COLO829 (cell line): ENCODE measurements at regions not wholly inside any gene's neighbourhood (a gene's known extent, or its start where the extent isn't known, plus 50 kb on each side); places are given as distances from the start of the nearest gene placed in this dataset.
"Not testable (repeated sequence)": the region's sequence is repeated elsewhere in the genome, so short reads cannot be mapped to it uniquely, and the experiment has no call there.

Experiments
- DNase-seq: peaks from one replicate; pipeline ENCODE4 v3.0.0; 2012; ENCODE audit warnings: low spot score

DNA sequence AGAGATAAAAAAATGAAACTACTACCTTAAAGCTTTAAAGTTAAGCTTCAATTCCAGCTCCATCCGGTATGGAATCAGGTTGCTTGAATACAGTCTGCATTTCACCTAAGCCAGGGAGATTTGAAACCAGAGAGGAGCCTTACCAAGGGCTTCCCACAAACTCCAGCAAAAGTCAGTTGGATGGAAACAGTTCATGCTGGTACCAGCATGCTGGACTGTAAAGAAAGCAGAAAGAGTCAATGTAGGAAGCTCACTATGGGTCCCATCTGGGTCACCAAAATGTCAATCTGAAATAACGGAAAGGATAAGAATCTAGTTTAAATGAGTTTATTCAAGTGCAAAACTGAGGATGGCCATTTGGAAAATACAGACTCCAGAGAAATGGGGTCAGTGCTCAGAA is 65.3 kb downstream of the CDO1 start:
- no peak for DNase-seq

GRCh38 chr5:115749016-115749415 is 67.4 kb downstream of the CDO1 start:
- no peak for DNase-seq

DNA sequence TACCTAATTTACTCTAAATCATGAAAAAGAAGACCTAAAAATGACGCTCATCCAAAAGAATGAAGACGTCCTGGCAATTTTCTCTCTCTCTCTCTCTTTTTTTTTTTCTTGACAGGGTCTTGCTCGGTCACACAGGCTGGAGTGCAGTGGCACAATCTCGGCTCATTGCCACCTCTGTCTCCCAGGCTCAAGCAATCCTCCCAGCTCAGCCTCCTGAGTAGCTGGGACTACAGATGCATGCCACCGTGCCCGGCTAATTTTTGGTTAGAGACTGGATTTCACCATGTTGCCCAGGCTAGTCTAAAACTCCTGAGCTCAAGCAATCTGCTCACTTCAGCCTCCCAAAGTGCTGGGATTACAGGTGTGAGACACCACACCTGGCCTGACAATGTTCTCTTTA is 77.2 kb downstream of the CDO1 start:
- not testable (repeated sequence) for DNase-seq

DNA sequence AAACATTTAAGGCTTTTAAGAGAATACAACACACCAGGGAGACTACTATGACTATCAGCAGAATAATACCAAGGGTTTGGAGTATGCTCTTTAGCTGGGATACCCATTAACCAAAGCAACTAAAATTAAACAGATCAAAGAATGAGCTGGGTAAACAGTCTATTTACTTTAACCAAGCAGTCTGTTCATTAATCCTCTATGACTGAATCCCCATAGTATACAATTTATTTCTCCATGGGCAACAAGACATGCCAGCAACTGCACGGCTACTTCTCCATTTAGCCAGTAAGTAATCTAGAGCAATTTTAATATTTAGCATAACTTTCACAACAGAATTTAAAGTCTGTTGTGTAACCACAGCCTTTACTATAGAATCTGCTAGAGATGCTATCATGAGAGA is 77.6 kb downstream of the CDO1 start:
- no peak for DNase-seq

- DNase-seq: no peak
These were observed 79.0 kb downstream of the CDO1 start for GRCh38 chr5:115737452-115737851.

GRCh38 chr5:115736690-115737005 is 79.8 kb downstream of the CDO1 start:
- no peak for DNase-seq

DNA sequence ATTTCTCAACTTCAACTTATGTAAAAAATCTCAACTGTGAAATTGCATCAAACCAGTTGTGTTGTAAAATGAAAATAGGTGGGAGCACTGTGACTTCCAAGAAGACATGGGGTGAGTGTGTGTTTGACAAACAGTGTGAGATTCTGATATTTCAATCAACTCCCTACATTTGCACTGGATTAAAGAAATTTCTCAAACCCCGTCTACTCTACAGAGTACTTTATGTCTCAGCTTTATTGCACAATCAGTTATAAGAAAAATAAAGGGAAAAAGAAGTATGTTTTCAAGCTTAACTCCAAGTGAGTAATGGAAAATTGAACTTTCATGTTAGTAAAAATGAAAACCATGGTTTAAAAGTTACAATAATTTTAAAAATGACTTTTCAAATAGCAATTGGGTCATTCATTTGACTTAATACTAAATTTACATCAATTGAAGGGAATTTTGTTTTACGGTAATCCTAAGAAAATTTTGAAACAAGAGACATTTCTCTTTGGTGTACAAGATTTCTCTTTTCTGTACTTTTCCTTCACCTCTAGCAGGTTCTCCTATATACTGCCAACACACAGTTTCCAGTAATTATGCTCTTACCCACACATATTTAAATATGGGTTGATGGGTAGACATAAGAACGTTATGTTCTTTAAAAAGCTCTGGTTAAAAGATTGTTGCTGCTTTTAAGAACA is 80.3 kb downstream of the CDO1 start:
- no peak for DNase-seq

DNA sequence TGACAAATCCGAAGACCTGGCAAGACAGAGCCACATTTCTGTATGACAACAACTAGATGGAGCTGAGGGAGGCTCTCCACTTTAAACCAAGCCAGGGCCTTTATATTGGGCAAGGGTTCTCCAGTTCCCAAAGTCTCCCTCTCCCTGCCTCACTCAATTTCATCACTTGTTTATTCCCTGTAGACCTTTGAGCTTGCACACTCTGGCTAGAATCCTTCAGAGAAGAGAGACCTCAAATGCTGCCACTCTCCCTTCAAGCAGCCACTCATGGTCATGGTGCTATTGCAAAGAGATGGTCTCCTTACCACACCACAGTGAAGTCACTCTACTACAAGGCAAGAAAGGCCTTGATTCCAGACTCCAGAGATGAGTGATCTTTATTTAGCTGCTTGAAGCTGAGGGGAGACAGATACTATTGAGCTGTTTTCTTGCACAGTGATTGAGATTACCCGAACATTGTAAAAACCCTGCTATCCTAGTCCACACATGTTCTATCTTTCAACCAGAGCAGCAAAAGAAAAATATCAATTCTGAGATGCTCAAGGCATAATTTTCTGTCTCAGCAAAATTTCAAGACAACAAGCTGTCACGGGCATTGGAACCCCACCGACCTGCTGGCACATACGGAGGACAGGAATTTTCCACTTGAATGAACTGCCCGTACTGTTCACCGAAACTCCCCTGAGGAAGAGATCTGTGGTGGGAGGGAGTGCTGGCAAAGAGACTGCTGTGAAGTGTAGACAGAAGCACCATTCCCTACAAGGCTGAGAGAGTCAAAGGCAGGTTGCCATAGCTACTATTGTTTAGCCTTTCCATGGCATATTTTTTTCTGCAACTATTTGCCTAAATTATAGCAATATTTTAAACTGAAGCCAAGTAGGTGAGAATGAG is 81.1 kb downstream of the CDO1 start:
- no peak for DNase-seq

- DNase-seq: no peak
These were observed 82.9 kb downstream of the CDO1 start for GRCh38 chr5:115733607-115734006.

- DNase-seq: no peak
These were observed 84.4 kb downstream of the CDO1 start for GRCh38 chr5:115732026-115732425.

DNA sequence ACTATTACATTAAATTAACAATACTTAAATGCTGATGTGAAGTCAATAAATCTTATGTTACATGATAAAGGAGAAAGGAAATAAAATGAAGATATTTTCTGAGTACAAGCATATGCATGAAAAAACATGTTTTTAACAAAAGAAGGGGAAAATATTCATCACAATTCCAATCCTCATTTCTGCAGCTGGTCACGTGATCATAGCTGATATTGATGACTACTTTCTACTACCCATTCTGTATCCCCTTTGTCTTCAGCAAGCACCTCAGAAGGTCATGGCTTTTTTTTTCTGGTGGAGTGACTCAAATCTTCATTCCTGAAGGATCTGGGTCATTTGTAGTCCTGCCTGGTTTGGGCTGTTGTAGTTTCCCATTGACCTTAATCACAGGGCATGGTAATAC is 90.9 kb downstream of the CDO1 start:
- DNase-seq: no peak

GRCh38 chr5:115723220-115723619 is 93.2 kb downstream of the CDO1 start:
- no peak for DNase-seq

- DNase-seq: no peak
These were observed 95.1 kb upstream of the TMED7 start for GRCh38 chr5:115720888-115721287.

DNA sequence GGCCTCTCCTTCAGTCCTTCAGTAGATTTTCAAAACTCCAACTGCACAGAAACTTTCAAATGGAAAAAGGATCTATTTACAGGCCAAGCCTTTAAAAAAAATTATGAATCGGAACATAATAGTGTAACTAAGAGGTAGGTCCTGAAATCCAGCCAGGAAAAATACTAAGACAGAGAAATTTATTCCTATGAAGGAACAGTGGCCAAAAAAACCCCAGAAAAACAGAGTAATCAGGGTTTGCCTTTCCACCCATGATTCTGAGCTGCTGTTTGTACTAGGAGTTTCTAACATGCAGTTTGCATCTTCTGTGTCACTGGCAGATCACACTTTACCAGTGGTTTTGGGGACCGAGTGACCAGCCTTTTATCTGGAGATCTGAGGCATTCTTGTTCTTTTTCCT is 93.1 kb upstream of the TMED7 start:
- no peak for DNase-seq

GRCh38 chr5:115713408-115713807 is 87.6 kb upstream of the TMED7 start:
- DNase-seq: no peak

DNA sequence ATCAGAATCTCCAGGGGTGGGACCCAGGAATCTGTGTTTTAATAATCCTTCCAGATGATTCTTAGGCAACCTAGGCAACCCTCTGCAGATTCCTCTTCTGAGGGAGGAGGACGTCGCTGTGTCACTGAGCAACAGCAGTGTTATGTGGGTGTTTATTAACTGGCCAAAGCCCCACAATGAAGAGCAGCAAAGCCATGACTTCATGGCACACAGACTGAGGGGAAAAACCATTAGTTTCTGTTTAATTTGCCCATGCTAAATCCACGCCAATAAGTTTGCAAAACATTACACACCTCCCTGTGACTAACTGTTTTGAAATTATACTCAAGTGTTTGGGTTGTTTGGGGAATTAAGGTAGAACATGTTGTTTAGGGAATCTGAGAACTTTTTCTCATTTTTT is 83.7 kb upstream of the TMED7 start:
- no peak for DNase-seq

DNA sequence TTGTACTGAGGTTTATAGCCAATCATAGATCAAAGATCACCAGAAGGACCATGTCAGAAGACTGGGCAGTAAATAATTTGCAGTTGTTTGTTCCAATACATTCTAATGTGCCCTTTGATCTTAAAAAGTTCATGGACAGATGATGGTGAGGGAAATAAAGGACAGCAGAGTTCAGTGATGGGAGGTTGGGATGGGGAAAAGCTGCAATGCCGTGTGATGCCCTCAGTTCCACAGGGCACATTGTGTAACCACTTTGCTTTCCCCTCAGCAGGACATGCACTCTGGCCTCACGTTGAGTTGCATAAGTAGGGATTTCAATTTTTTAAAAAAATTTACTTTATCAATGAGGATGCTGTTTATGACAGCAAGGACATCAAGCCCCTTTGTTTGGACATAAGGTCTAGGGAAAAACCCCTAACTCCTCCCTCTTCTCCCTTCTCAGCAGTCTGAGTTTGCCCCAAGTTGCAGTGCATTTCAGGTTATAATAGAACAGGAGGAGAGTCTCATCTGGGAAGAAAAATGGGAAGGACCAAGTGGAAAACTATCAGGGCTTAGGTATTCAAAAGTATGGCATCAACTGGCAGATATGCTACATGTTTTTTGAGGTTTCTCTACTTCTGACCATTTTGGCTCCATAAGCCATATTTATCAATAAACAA is 83.1 kb upstream of the TMED7 start:
- no peak for DNase-seq

DNA sequence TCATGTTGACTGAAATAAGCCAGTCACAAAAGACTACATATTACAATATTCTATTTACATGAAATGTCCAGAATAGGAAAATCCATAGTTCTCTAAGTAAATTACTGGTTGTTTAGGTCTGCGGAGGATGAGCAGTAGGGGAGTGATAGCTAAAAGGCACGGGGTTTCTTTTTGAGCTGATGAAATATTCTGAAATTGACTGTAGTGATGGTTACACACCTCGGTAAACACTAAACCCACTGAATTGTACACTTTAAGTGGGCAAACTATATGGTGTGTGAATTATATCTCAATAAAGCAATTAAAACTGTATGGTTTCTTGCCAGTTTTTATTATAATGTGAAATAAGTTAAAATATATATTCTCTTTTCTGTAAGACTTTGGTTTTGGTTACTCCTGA is 77.7 kb upstream of the TMED7 start:
- DNase-seq: no peak

- no peak for DNase-seq
These were observed 76.2 kb upstream of the TMED7 start for GRCh38 chr5:115702025-115702424.

- no peak for DNase-seq
These were observed 74.1 kb upstream of the TMED7 start for GRCh38 chr5:115699967-115700366.

- no peak for DNase-seq
These were observed 70.4 kb upstream of the TMED7 start for GRCh38 chr5:115696141-115696650.

DNA sequence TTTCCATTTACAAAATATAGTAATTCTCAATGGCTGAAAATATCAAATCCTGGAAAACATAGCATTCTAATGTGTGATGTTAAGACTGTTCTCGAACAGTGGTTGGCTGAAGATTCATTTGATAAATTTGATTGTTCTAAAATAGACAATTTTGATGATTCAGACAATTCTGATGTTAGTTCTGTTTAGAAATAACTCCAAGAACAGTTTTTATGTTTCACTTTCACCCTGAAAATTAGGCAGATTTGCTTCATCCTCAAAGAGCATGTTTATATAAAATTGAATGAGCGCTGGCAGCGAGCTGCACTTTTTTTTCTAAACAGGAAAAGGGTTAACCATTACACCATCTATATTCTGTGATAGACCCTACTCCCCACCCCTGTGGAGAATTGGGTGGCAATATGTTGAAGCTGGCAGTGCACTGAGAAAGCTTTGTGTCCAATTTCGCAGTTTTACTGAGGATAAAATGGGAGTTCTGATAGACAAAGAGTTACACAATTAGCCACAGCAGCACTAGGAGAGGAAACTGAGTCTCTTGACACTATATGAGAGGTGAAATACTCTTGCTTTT is 69.6 kb upstream of the TMED7 start:
- DNase-seq: no peak

- not testable (repeated sequence) for DNase-seq
These were observed 66.0 kb upstream of the TMED7 start for GRCh38 chr5:115691814-115692213.
